ENCODE measurements at regions not wholly inside any gene's neighbourhood (a gene's known extent, or its start where the extent isn't known, plus 50 kb on each side); places are given as distances from the start of the nearest gene placed in this dataset.

- TF ChIP-seq CTCF (conservative IDR thresholded peaks at IDR 0.05) (no peak), ZFX (IDR thresholded peaks at IDR 0.05) (no peak)
These were observed 57.3 kb downstream of the ARL6IP4 start for GRCh38 chr12:123037791-123038190.

All from C4-2B (cell line).